Astrocyte of the spinal cord (primary cell): ENCODE measurements at regions not wholly inside any gene's neighbourhood (a gene's known extent, or its start where the extent isn't known, plus 50 kb on each side); places are given as distances from the start of the nearest gene placed in this dataset.
A peak's percentile ranks its signal among the peaks of the same experiment; 100 is the strongest.

Experiments used
- DNase-seq: peaks from one replicate; pipeline ENCODE4 v3.0.0; 2011; ENCODE audit warnings: low read depth, low spot score
- H3K4me3 ChIP-seq: 2 replicates; pipeline ENCODE4 v1.5.1; 2011; ENCODE audit warnings: low read depth, mild to moderate bottlenecking, low read length, moderate library complexity
- CTCF ChIP-seq: IDR thresholded peaks from 2 replicates; pipeline ENCODE4 v1.5.1; 2012; ENCODE audit warnings: low read depth, mild to moderate bottlenecking, low read length, inconsistent platforms
- in situ Hi-C: cut with HindIII; loops from 2 replicates; pipeline ENCODE4 v1.10.0; 2017; ENCODE audit warnings: low sequenced_read_pairs

- DNase-seq: peak; percentile 33
- no peak for TF ChIP-seq CTCF
- H3K4me3 ChIP-seq: no peak overlapping the region
- in situ Hi-C loops: no loop called here
These were observed 256.6 kb upstream of the ACVR2A start for GRCh38 chr2:147588191-147588590.

GRCh38 chr2:147578529-147578928 lies 266.3 kb upstream of the ACVR2A start:
- in situ Hi-C loops: no loop called here
- no peak for TF ChIP-seq CTCF

GRCh38 chr2:147577998-147578380 lies 266.8 kb upstream of the ACVR2A start:
- in situ Hi-C loops: no loop called here
- no peak for TF ChIP-seq CTCF
- H3K4me3 ChIP-seq: no peak overlapping the region
- no peak for DNase-seq

More at GRCh38 chr2:147578529-147578928, 266.3 kb upstream of the ACVR2A start:
- DNase-seq: no peak
- no peak overlapping the region for H3K4me3 ChIP-seq

GRCh38 chr2:147577323-147577997 lies 267.4 kb upstream of the ACVR2A start:
- DNase-seq: no peak
- TF ChIP-seq CTCF: no peak
- in situ Hi-C loops: no loop called here
- H3K4me3 ChIP-seq: no peak overlapping the region

- H3K4me3 ChIP-seq: no peak overlapping the region
- no peak for TF ChIP-seq CTCF
- no peak for DNase-seq
- in situ Hi-C loops: no loop called here
These were observed 269.7 kb upstream of the ACVR2A start for GRCh38 chr2:147575106-147575505.

GRCh38 chr2:147572622-147573021 lies 272.2 kb upstream of the ACVR2A start:
- H3K4me3 ChIP-seq: no peak overlapping the region
- in situ Hi-C loops: no loop called here
- DNase-seq: no peak
- TF ChIP-seq CTCF: no peak
